Muscle layer of duodenum (tissue), 2 donors: ENCODE measurements at regions not wholly inside any gene's neighbourhood (a gene's known extent, or its start where the extent isn't known, plus 50 kb on each side); places are given as distances from the start of the nearest gene placed in this dataset.
"Not testable (repeated sequence)": the region's sequence is repeated elsewhere in the genome, so short reads cannot be mapped to it uniquely, and the experiment has no call there.

Source experiments
- H3K27ac ChIP-seq: one replicate; pipeline ENCODE4 v1.7.0; 2013; ENCODE audit warnings: mild to moderate bottlenecking, low read length
- H3K27me3 ChIP-seq: one replicate; pipeline ENCODE4 v1.7.0; 2013; ENCODE audit warnings: low read depth, mild to moderate bottlenecking, control low read depth, low read length
- H3K36me3 ChIP-seq, 2 donors: one replicate each; pipeline ENCODE4 v1.7.0; 2013; ENCODE audit warnings: low read length in 2 of 2, control low read depth in 1 of 2, mild to moderate bottlenecking in 1 of 2; ENCODE audit not compliant: insufficient read depth in 2 of 2, control insufficient read depth in 1 of 2
- H3K4me1 ChIP-seq, 2 donors: one replicate each; pipeline ENCODE4 v1.7.0; 2013; ENCODE audit warnings: low read length in 2 of 2, mild to moderate bottlenecking in 2 of 2, control low read depth in 1 of 2, moderate library complexity in 1 of 2; ENCODE audit not compliant: insufficient read depth in 2 of 2, control insufficient read depth in 1 of 2
- H3K4me3 ChIP-seq, 2 donors: one replicate each; pipeline ENCODE4 v1.7.0; 2013; ENCODE audit warnings: low read length in 2 of 2, low read depth in 1 of 2, mild to moderate bottlenecking in 1 of 2
- H3K9me3 ChIP-seq, 2 donors: one replicate each; pipeline ENCODE4 v1.7.0; 2013; ENCODE audit warnings: low read length in 2 of 2, control low read depth in 1 of 2, mild to moderate bottlenecking in 1 of 2; ENCODE audit not compliant: control insufficient read depth in 1 of 2
- donor health status: healthy.

DNA sequence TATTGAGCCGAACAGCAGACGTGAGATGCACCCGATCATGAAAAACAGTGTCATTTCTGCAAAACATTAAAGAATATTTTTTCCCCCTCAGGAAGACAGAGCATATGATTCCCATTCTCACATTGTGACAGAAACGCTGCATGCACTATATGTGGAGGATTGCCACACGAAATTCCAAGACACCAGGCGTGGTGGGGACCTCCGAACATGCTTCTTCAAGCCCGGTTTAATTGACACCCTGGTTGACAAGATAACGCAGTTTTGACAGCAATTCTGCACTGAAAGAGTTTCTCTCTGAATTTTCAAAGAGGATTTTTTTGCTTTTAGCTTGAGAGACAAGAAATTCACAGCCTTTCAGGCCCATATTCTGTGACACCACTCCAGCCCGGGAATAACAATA is 442.8 kb upstream of the NRP1 start:
- no peak overlapping the region for H3K4me3 ChIP-seq
- no peak overlapping the region for H3K27ac ChIP-seq
- no peaks in the 10 kb centered on the region for H3K9me3 ChIP-seq
- no peaks in the 10 kb centered on the region for H3K36me3 ChIP-seq
- H3K4me1 ChIP-seq = peaks cover 0 to 2% of the 10 kb centered on the region in 2 donors
- H3K27me3 ChIP-seq = no peaks in the 10 kb centered on the region

- H3K9me3 ChIP-seq = no peaks in the 10 kb centered on the region
- no peaks in the 10 kb centered on the region for H3K27me3 ChIP-seq
- no peak overlapping the region for H3K27ac ChIP-seq
- H3K4me1 ChIP-seq = peaks cover 0 to 5% of the 10 kb centered on the region in 2 donors
- H3K36me3 ChIP-seq = no peaks in the 10 kb centered on the region
- no peak overlapping the region for H3K4me3 ChIP-seq
Observed at GRCh38 chr10:33776419-33777070, 442.1 kb upstream of the NRP1 start.

DNA sequence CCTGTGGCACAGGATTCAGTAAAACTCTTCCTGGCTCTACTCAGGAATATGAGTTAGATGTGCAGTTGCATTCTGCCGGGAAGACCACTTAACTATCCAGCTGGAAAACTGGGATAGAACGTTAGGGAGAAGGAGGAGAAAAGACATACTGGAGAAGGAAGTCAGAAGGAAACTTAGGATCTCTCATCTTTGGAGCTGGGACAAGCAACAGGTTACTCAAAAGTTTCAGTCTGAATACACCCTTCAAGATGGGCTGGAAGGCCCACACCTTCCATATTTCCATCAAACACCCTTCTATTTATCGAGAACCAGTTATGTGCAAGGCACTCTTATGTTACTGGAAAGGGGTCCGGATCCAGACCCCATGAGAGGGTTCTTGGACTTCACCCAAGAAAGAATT is 440.4 kb upstream of the NRP1 start:
- Histone ChIP-seq H3K27ac (no peak overlapping the region), H3K4me1 (peaks cover 0 to 5% of the 10 kb centered on the region in 2 donors), H3K36me3 (no peaks in the 10 kb centered on the region), H3K9me3 (no peaks in the 10 kb centered on the region), H3K4me3 (no peak overlapping the region), H3K27me3 (no peaks in the 10 kb centered on the region)

- Histone ChIP-seq H3K36me3 (no peaks in the 10 kb centered on the region), H3K9me3 (no peaks in the 10 kb centered on the region), H3K4me3 (no peak overlapping the region), H3K27ac (no peak overlapping the region), H3K4me1 (peaks cover 0 to 5% of the 10 kb centered on the region in 2 donors), H3K27me3 (no peaks in the 10 kb centered on the region)
Observed at GRCh38 chr10:33773886-33774480, 439.5 kb upstream of the NRP1 start.

- Histone ChIP-seq H3K27ac (no peak overlapping the region), H3K27me3 (no peaks in the 10 kb centered on the region), H3K4me1 (peaks cover 0 to 5% of the 10 kb centered on the region in 2 donors), H3K9me3 (no peaks in the 10 kb centered on the region), H3K36me3 (no peaks in the 10 kb centered on the region), H3K4me3 (no peak overlapping the region)
Observed at GRCh38 chr10:33773253-33773573, 438.7 kb upstream of the NRP1 start.

GRCh38 chr10:33772370-33773252 is 438.1 kb upstream of the NRP1 start:
- H3K27me3 ChIP-seq = no peaks in the 10 kb centered on the region
- no peaks in the 10 kb centered on the region for H3K36me3 ChIP-seq
- H3K27ac ChIP-seq = no peak overlapping the region
- peaks cover 0 to 5% of the 10 kb centered on the region in 2 donors for H3K4me1 ChIP-seq
- H3K4me3 ChIP-seq = no peak overlapping the region
- no peaks in the 10 kb centered on the region for H3K9me3 ChIP-seq

GRCh38 chr10:33771856-33772255 is 437.4 kb upstream of the NRP1 start:
- H3K27ac ChIP-seq, H3K9me3 ChIP-seq, H3K27me3 ChIP-seq, H3K36me3 ChIP-seq, H3K4me3 ChIP-seq, H3K4me1 ChIP-seq: not testable (repeated sequence)

DNA sequence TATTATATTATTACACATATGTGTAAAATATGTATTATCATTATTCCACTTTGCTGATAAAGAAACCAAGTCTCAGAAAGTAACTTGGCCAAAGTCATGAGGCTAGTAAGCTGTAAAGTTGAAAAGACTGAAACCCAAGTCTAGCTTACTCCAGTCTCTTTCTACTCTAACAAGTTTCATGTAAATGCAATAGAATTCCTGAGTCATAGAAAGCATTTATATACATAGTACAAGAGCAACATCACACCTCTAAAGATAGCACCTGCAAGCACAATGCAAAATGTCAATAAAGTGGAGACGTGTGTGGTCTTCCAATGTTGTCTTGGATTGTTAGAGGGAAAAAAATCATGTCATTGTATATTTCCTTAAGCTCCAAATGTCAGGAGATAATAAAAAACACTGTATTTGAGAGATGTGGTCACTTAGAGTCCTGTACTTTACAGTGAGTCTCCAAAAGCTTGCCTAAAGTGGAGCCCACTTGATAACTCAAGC is 430.3 kb upstream of the NRP1 start:
- H3K4me1 ChIP-seq = no peaks in the 10 kb centered on the region
- no peaks in the 10 kb centered on the region for H3K27me3 ChIP-seq
- H3K36me3 ChIP-seq = no peaks in the 10 kb centered on the region
- H3K27ac ChIP-seq = no peak overlapping the region
- H3K4me3 ChIP-seq = no peak overlapping the region
- no peaks in the 10 kb centered on the region for H3K9me3 ChIP-seq

DNA sequence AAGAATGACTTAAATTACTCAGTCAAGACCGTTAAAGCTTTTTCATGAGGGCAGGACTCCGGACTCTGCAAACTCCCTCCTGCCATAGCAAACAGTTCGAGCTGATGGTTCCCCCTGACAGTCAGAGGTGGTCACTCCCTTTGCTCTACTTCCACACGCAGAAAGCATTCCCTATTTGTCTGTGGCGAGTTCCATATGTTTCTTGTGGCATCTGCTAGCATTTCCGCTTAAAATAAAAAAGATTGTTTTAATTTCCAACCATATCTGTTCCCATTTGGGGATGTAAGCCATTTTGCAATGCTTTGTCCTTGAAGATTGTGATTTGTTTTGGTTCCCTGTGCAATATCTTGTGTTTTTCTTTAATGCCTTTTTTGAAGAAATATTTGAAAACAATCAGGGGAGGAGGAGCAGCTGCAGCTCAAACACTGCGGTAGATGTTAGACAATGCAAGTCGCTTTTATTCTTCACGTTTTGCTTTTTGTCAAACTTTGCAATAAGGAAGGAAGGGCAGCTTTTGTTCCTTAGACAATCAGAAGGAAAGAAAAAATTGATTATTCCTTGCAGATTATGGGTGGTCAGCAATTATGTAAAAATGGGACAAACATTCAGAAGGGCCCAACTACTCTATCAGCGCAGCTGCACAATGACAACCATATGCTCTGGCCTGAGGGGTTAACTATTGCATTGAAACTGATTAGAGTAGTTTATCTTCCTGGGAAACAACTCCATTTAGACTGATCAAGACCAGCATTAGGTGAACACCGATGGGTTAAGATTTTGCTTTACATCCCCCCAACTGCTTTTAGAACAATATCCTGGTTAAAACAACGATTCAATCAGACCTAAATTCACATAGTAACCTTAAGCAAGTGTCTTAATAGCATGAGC is 425.8 kb upstream of the NRP1 start:
- H3K36me3 ChIP-seq = no peaks in the 10 kb centered on the region
- H3K9me3 ChIP-seq = no peaks in the 10 kb centered on the region
- no peak overlapping the region for H3K4me3 ChIP-seq
- no peaks in the 10 kb centered on the region for H3K4me1 ChIP-seq
- H3K27me3 ChIP-seq = no peaks in the 10 kb centered on the region
- no peak overlapping the region for H3K27ac ChIP-seq

GRCh38 chr10:33759191-33759590 is 424.7 kb upstream of the NRP1 start:
- Histone ChIP-seq H3K4me3 (no peak overlapping the region), H3K36me3 (no peaks in the 10 kb centered on the region), H3K9me3 (no peaks in the 10 kb centered on the region), H3K4me1 (no peaks in the 10 kb centered on the region), H3K27me3 (no peaks in the 10 kb centered on the region), H3K27ac (no peak overlapping the region)

GRCh38 chr10:33758299-33758698 is 423.8 kb upstream of the NRP1 start:
- Histone ChIP-seq H3K4me1 (no peaks in the 10 kb centered on the region), H3K27ac (no peak overlapping the region), H3K4me3 (no peak overlapping the region), H3K36me3 (no peaks in the 10 kb centered on the region), H3K27me3 (no peaks in the 10 kb centered on the region), H3K9me3 (no peaks in the 10 kb centered on the region)
